Stimulated activated CD4-positive, alpha-beta T cell treated with anti-CD3 and anti-CD28 coated beads, Interleukin-1b, Interleukin-23, amount 100 ng/mL, for 48 hours (primary cell): ENCODE measurements at regions not wholly inside any gene's neighbourhood (a gene's known extent, or its start where the extent isn't known, plus 50 kb on each side); places are given as distances from the start of the nearest gene placed in this dataset.
"Not testable (repeated sequence)": the region's sequence is repeated elsewhere in the genome, so short reads cannot be mapped to it uniquely, and the experiment has no call there.

Source experiments
- DNase-seq: peaks from one replicate; pipeline ENCODE4 v3.0.0-alpha.2; 2020

DNA sequence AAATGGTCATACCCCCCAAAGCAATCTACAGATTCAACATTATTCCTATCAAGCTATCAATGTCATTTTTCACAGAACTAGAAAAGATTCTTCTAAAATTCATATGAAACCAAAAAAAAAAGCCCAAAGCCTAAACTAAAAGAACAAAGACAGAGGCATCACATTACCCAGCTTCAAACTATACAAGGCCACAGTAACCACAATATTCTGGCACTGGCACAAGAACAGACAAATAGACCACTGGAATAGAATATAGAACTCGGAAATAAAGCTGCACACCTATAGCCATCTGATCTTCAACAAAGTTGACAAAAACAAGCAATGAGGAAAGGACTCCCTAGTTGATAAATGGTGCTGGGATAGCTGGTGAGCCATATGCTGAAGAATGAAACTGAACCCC lies 89.2 kb upstream of the PCED1B start:
- no peak for DNase-seq

DNA sequence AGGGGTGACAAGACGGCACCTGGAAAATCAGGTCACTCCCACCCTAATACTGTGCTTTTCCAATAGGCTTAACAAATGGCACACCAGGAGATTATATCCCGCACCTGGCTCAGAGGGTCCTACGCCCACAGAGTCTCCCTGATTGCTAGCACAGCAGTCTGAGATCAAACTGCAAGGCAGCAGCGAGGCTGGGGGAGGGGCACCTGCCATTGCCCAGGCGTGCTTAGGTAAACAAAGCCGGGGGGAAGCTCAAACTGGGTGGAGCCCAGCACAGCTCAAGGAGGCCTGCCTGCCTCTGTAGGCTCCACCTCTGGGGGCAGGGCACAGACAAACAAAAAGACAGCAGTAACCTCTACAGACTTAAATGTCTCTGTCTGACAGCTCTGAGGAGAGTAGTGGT lies 87.4 kb upstream of the PCED1B start:
- not testable (repeated sequence) for DNase-seq

DNA sequence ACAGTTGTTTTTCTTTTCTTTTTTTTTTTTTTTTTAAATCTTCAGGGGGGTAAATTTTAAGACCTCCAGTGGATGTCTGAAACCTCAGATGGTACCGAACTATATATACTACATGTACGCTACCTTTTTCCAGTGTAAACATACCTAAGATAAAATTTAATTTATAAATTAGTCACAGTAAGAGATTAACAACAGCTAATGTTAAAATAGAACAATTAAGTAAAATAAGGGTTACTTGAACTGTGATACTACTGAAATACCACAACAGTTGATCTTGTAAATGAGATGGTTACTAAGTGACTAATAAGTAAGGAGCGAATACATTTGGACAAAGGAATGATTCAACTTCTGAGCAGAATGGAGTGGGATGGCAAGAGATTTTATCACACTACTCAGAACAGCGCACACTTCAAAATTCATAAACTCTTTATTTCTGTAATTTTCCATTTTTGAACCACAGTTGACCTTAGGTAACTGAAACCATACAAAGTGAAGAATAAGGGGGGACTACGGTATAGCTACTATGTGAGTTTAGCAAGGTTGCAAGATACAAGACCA lies 80.5 kb upstream of the PCED1B start:
- DNase-seq, result no peak

DNA sequence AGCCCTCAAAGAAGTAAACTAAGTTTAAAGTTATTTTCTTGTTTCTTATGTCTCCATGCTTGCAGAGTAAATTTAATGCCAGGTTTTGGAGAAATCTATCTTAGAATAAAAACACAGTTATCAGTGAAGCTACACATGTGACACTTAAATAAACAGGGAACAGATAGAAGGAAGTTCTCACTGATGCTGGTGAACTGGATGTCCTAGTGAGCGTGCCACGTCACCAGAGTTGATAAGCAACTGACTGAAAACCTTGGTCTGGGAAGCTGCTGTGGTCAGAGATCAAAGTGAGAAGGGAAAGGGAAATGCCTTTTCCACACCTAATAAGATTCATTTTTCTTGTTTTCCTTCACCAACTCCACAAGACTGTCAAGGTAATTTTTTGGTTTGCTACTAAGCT lies 74.8 kb upstream of the PCED1B start:
- no peak for DNase-seq

DNA sequence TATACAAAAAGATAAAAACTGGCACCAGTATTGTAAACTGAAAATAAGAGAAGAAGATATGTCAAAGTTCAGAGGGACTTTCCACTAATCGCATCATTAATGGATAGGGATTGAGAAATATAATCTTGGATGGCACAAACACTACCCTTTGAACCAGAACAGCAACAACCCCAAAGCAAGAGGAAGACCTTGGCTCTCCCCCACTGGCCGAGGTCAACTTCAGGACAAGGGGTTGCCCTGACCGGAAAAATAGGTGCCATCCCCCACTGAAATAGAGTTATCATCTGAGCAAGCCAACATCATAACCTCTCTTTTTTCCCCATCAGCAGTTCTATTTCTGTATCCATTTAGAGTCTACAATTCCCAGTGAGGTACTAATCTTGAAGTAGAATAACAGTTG lies 72.4 kb upstream of the PCED1B start:
- no peak for DNase-seq

DNA sequence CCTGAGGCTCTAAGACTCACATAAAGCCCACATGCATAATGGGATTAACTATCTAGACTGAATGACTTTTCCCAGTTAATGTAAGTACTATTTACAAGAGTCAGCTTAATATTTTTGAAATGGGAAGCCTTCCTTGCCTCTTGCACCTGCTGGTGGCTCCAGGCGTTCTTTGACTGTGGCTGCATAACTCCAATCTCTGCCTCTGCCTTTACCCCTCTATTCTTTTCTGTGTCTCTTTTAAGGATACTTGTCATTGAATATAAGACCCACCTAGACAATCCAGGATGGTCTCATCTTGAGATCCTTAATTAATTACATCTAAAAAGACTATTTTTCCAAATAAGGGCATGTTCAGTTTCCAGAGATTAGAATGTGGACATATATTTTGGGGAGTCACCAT lies 66.9 kb upstream of the PCED1B start:
- no peak for DNase-seq

DNA sequence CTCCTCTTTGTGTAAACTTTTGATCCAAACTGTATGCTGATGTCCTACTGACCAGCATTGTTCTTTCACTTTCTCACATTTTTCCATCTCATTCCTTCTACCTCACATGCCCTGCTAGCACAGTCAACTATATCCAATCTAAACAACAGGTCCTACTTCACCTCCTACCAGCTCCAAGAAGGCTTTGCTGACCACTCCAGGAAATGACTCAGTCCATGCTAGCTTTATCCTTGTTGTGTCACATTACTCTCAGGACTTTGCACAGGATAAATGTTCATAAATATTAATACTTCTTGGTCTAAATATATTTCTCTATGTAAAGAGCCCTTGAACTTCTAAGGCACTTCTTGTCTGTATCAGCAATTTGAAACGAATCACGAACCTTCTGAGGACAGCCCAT lies 64.9 kb upstream of the PCED1B start:
- DNase-seq, result no peak

DNA sequence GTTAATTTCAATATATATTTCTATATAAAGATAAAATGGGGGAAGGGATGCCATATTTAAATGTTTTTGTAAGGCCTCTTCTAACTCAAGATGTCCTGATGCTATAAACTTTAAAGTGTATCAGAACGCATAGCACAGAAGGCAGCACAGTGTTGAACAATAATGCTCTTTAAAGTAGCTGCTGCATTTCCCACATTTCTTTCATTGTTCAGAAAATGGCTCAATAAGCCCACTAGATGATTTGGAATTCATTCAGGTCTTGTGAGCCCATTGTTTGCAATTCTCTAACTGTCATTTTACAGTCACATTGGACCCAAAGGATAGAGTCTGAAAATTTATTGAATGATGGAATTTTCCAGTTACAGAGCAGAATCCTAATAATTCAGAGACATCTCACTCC lies 64.0 kb upstream of the PCED1B start:
- no peak for DNase-seq

DNA sequence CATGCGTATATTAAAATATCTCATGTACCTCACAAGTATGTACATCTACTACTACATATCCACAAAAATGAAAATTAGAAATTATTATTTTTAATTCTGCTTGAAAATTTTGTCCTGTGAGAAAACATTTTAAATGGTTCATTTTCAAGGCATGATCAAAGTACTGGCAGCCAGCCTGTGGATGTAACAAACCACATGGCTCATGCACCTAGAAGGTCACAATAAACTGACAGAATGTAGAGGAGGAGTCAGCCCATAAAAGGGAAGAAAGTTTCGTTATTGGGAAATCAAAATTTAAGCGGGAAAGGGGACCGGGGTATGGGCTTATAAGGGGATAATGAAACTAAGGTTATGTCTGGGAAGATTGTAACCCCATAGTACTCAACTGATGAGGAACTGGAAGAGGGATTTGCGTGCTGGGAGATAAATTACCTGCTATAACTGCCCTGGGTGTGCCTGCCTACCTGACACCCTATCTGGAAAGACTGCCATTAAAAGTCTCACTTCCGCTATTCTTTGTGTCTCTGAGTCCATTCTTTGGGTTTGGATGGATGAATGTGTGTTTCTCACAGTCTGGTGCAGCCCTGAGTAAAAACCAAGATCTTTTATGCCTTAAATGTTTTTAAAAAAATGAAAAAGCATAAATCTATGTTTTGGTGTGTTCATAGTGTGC lies 62.2 kb upstream of the PCED1B start:
- no peak for DNase-seq

DNA sequence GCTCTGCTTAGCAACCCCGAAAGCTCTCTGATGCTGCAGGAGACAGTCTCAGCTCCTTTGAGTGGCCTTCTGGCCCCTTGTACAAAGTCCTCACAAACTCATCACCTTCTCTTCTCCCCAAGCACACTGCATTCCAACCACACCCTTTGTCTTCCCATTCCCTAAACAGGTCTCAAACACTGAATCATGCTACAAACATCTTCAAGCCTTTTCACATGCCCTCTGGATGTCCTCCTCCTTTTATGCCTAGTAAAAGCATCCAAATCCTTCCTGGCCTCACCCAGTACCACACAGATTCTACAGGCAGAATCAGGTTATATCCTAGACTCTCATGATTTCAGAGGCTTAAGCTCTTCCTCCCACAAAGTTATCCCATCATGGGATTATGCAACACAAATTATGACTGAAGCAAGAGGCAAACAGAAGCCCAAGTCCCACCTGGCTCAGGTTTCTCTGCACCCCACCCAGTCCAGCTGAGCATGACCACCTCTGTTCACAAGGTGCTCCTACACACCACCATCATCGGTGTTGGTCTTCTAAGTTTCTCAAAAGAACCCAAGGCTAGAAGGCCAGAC lies 61.4 kb upstream of the PCED1B start:
- DNase-seq, result no peak

DNA sequence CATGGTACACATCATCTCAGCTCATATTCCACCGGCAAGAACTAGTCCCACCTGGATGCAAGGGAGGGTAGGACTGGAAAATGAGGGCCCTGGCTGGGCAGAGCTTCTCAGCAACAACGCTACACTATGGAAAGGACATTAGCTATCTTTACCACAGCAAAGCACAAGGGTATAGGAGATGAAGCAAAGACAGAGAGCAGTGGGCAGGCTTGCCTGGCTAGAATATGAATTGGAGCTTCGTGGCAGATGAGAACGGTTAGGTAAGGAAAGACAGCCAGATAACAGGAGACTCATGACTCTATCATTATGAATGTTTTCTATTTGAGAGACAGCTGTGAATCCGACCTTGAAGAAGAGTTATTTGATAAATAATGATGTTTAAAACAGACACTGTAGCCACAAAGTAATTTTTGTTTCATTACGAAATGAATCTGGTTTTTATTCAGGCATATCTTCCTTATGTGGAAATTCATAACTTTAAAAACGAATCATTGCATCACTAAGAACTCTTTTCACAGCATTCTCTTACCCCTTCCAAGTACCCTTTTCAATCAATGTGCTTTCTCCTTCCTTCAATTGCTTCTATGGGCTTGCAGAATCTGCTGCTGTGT lies 59.1 kb upstream of the PCED1B start:
- DNase-seq, result no peak

DNA sequence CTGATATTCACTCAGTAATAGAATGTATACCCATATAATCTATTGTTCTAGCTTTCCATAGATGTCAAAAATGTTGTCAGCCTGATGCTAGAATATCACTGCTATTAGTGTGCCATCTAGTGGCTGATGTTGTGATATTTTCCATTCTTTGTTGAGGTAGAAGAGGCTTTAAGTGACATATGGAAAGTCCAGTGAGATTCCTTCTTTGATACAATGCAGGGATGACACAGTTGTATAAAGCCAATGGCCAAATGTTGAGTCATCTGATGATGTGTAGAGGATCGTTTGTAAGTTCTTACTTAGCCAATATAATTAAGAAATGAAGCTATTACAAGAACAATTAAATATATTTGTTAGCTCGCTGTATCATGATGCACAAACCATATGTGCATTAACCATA lies 58.1 kb upstream of the PCED1B start:
- no peak for DNase-seq

DNA sequence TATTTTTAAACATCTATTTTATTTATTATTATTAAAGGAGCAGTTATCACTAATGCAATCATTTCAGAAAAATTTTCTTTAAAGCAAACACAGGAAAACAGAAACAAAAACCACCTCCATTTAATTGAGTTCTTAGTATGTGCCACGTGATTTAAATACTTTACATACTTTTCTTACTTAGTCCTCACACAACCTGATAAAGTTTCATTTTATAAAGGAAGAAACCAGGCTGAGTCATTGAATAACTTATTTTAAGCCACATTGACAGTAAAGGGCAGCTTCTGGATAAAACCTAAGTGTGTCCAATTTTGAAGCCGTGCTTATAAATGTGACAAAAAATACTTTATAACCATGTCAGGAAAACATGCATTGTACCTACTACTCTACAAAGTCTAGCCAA lies 57.1 kb upstream of the PCED1B start:
- no peak for DNase-seq

DNA sequence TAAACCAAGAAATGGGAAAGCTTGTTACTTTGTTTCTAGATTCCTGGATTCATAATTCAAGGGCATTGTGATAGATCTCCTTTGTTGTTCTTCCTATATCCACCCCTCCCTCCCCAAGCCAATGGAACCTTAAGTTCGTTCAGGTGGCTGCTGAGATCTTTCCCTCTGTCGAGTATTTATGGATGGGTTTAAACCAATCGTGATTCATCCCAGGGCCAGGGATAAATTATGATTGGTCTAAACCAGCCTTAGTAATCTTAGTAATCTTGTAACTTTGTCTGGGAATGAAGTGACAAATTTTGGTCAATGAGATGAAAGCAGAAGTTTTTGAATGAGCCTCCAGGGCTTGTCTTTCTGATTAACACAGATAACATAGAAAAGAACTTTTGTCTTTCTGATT lies 56.1 kb upstream of the PCED1B start:
- DNase-seq, result no peak

DNA sequence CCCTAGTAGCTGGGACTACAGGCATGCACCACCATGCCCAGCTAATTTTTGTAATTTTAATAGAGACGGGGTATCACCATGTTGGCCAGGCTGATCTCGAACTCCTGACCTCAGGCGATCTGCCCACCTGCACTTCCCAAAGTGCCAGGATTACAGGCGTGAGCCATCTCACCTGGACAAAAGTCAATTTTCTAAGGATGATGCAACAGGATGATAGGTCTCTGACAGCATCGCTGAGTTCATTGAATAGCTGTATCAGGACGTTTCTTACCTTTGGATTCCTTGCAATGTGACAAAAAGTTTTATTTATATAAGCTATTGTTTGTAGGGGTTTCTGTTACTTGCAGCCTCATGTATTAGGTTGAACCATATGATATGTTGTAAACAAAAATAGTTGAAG lies 55.5 kb upstream of the PCED1B start:
- no peak for DNase-seq

DNA sequence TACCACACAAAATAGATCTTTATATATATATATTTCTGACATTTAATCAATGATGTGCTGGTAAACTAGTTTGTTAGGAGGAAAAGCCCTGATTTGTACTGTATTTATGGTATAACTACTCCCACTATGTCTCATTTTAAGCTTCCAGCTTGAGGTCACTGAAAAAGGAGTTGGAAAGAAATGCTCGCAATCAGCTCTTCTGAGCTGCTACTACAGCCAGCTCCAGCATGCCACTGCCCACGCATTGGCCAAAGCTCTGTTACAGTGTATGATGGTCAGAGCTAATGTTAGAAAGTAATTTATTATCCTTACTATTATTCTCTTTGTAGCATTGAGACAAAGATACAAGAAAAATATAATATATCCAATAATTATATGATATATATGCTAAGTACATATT lies 55.0 kb upstream of the PCED1B start:
- DNase-seq, result no peak

DNA sequence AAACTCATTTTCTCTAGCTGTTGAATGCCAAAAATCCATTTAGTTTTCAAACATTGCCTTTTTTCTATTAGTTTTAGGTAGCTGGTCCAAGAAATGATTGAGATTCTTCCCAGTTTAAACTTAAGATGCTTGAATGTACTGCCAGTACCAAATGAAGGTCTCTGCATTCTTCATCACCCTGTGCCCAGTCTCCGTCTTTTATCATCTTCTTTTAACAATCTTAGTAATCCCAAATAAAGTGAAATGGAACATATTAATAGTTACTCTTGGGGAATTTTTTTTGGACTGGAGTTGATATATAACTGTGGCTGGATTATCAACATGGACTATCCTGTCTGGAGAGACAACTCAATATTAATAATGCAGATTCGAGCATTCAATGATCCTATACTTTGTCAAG lies 54.1 kb upstream of the PCED1B start:
- no peak for DNase-seq

DNA sequence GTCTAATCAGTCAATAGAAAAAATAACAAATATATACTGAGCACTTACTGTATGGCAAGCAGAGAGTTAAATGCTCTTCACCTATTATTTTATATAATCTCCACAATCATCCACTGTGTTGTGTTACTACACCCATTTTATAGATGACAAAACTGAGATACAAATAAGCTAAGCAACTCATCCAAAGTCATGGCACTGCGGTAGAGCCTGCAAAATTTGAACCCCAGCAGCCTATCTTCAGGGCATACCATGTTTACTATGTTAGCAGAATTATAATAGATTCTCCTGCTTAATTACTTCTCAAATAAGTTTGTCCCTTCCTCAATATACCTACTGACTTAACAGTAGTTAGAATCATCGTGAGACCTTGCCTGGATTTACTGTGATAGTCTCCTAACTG lies 53.6 kb upstream of the PCED1B start:
- DNase-seq, result no peak

DNA sequence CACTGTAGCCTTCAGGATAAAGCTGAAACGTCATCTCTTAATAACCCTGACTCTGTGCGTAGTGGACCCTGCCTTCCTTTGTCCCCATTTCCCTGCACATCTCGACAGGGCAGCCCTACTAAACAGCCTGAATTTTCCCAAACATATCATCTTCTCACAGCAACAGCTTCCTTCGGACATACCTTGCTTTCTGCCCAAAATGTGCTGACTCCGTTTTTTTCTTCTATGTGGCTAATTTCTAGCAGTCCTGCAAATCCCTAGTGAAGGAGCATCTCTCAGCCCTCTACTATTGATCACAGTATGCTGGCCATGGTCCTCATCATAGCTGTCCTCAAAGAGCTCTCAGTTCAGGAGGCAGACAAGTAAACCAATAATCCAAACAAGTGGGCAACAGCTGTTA lies 53.1 kb upstream of the PCED1B start:
- DNase-seq, result no peak
